Cardiac fibroblast (primary cell): ENCODE measurements at regions not wholly inside any gene's neighbourhood (a gene's known extent, or its start where the extent isn't known, plus 50 kb on each side); places are given as distances from the start of the nearest gene placed in this dataset.
"Not testable (repeated sequence)": the region's sequence is repeated elsewhere in the genome, so short reads cannot be mapped to it uniquely, and the experiment has no call there.

ENCODE experiments used
- DNase-seq, 2 donors: peaks; one replicate each; pipeline versions ENCODE4 v3.0.0 to v3.0.0-alpha.2; 2010; ENCODE audit warnings: low read depth in 2 of 2
- H3K4me3 ChIP-seq, 2 donors: replicated peaks in 1 of 2; 1 replicate in 1 of 2; 2 replicates in 1 of 2; pipeline ENCODE4 v1.5.1; 2011; ENCODE audit warnings: low read depth in 2 of 2, low read length in 2 of 2, mild to moderate bottlenecking in 2 of 2, moderate library complexity in 1 of 2
- TF ChIP-seq, protein P1 (sequence below): IDR thresholded peaks from one replicate; pipeline ENCODE4 v1.5.1; 2011; ENCODE audit warnings: low read depth, mild to moderate bottlenecking, low read length, inconsistent platforms

DNA sequence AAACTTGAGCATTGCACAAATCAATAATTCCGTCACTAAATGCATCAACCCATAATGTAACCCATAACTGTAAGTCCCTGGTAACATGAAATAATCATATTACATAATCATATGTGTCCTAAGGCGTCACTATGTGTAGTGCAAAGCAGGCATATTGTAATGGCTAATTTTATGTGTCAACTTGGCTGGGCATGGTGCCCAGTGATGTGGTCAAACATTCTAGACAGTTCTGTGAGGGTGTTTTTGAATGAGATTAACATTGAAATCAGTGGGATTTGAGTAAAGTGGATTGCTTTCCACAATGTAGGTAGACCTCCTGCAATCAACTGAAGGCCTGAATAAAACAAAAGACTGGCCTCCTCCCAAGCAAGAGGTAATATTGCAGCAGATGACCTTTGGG is 794.4 kb upstream of the ACO1 start:
- peak; percentile 15 to 29 for DNase-seq
- TF ChIP-seq, protein P1, sequence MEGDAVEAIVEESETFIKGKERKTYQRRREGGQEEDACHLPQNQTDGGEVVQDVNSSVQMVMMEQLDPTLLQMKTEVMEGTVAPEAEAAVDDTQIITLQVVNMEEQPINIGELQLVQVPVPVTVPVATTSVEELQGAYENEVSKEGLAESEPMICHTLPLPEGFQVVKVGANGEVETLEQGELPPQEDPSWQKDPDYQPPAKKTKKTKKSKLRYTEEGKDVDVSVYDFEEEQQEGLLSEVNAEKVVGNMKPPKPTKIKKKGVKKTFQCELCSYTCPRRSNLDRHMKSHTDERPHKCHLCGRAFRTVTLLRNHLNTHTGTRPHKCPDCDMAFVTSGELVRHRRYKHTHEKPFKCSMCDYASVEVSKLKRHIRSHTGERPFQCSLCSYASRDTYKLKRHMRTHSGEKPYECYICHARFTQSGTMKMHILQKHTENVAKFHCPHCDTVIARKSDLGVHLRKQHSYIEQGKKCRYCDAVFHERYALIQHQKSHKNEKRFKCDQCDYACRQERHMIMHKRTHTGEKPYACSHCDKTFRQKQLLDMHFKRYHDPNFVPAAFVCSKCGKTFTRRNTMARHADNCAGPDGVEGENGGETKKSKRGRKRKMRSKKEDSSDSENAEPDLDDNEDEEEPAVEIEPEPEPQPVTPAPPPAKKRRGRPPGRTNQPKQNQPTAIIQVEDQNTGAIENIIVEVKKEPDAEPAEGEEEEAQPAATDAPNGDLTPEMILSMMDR = no peak
- H3K4me3 ChIP-seq = no peak overlapping the region

DNA sequence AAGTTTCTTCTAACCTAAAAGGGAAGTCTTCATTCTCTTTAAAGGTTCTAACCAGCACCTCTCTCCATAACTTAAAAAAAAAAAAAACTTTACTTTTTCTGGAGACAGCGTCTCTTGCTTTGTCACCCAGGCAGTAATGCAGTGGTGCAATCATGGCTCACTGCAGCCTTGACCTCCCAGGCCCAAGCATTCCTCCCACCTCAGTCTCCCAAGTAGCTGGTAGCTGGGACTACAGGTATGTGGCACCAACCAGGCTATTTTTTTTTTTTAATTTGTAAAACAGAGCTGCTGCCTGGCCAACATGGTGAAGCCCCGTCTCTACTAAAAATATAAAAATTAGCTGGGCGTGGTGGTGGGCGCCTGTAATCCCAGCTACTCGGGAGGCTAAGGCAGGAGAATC is 787.4 kb upstream of the ACO1 start:
- not testable (repeated sequence) for H3K4me3 ChIP-seq, DNase-seq

DNA sequence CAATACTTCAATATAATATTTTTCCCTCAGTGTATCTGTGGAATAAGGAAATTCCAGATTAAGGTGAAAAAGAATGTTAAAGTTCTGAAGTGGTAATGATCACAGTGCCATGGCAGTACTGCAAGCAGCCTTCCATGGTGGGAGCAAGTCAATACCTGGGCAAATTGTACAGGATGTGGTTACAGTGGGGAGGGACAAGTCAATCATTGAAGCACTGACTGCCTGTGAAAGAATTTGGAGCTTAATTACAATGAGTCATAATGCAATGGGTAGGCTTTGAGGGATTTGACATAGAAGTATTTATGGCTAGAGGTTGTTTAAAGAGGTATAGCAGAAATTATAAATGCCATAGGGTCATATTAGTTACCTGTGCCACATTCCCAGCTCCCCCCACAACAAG is 786.5 kb upstream of the ACO1 start:
- peak in 1 of 2 donors; percentile 25 for DNase-seq
- TF ChIP-seq, protein P1 = no peak

DNA sequence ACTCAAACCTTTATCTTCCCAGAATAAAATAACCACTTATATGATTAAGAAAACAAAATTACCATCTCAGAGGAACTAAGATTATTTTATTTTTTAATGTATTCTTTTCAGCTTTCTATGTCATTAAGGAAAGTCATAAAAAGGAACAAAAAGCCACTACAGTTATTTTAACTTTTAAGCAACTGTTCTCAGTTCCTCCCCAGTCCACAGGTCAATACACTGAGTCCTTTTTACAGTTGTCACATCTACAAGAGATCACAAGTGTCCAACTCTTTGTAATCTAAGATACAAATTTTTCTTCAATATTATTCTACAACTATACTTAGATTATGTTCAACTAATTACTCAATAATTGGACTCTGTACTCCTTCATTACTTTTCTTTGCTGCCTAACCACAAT is 782.8 kb upstream of the ACO1 start:
- H3K4me3 ChIP-seq = no peak overlapping the region
- DNase-seq = no peak
- TF ChIP-seq, protein P1 = no peak

More for the DNA sequence above, 786.5 kb upstream of the ACO1 start:
- no peak overlapping the region for H3K4me3 ChIP-seq

DNA sequence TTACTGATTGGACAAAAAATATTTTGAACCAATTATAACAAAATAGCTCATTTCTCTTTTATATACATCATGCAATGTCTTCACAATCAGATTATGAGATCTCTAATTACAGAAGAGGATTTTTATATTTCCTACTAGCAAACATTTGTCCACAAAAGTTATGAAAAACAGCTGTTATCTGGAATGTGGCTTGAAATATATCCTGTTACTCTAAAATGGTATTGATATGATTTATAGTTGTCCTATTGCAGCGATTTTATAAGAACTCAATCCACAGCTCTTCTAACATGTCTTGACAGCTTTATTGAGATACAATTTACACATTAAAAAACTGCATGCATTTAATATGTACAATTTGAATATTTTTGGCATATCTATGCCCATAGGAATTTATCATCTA is 779.9 kb upstream of the ACO1 start:
- DNase-seq = no peak
- TF ChIP-seq, protein P1 = no peak
- no peak overlapping the region for H3K4me3 ChIP-seq

DNA sequence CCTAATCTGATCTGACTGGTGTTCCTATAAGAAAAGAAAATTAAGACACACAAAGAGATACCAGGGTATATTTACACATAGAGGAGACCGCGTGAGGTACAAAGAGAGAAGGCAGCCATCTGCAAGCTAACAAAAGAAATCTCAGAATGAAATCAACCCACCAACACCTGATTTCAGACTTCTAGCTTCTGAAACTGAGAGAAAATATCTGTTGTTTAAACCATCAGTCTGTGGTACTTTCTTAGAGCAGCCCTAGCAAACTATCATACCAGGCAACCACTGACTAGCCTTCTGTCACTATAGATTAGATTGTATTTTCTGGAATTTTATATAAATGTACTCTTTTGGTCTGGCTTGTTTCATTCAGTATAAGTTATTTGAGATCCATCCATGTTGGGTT is 779.3 kb upstream of the ACO1 start:
- DNase-seq = no peak
- TF ChIP-seq, protein P1 = no peak
- no peak overlapping the region for H3K4me3 ChIP-seq

DNA sequence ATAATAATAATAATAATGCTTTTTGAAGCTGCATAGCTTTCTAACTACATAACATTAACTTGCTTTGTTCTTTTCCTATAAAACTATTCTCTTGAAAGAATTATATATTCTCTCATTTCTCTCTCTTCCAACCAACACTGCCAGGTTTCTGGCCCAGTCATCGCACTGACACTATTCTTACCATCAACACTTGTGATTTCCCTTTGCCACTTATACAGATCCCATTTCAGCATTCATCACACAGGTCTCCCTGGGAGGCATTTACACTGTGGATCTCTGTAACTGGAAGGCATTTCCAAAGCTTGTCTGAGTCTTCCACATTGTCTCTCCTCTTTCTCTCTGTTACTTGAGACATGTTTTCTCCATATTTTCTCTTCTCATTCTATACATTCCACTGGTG is 777.8 kb upstream of the ACO1 start:
- no peak for DNase-seq
- H3K4me3 ChIP-seq = no peak overlapping the region
- TF ChIP-seq, protein P1 = no peak

DNA sequence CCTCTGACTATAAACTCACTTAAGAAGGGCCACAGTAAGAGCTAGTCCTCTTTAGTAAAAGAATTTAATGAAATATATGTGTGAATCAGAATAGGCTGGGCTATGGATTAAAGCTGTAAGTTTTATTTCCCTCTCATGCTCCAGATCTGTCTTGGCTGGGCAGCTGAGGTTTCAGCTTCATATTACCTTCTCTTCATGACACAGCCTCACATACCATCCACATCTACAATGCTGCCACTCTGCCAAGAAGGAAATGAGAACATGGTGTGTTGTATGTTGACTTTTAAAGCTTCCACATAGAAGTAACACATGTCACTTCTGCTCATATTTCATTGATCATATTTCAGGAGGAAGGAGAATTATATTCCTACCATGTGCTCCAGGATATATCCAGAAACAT is 776.0 kb upstream of the ACO1 start:
- TF ChIP-seq, protein P1 = no peak
- DNase-seq = peak; percentile 10 to 52
- no peak overlapping the region for H3K4me3 ChIP-seq
